HepG2 (cell line): ENCODE measurements at regions not wholly inside any gene's neighbourhood (a gene's known extent, or its start where the extent isn't known, plus 50 kb on each side); places are given as distances from the start of the nearest gene placed in this dataset.

Experiments
- ATAC-seq: fragments of 200-7000 bp; cut with Tn5 transposase; 3 replicates; pipeline ENCODE4 v1.9.1; 2020; ENCODE audit warnings: mild to moderate bottlenecking, moderate library complexity
- BruUV-seq: library from RNA; stranded (reverse); fragments of 400-500 nt; replicated peaks from 2 replicates; lab custom pipeline; 2021; lab: Mats Ljungman, UMichigan
- CTCF ChIA-PET: fragments of 300-600 bp; formaldehyde crosslinking; extraction: SDS; loops from one replicate; lab custom pipeline; 2021; ENCODE audit warnings: low total read pairs, inconsistent platforms, low intra/inter-chr PET ratio; lab: Yijun Ruan, JAX
- POLR2A ChIA-PET: fragments of 350-600 bp; sonication (Branson Sonifier 250); formaldehyde crosslinking; loops from one replicate; lab custom pipeline; 2020; ENCODE audit warnings: antibody characterized with exemption, inconsistent platforms; lab: Yijun Ruan, JAX
- DNase-seq: peaks from one replicate; pipeline ENCODE4 v3.0.0-alpha.2; 2015; ENCODE audit warnings: low spot score
- FAIRE-seq: peaks from 3 replicates; lab custom pipeline; 2011; peaks lifted over from hg19 to GRCh38; lab: Jason Lieb, UNC
- H2AFZ ChIP-seq: one replicate; pipeline ENCODE4 v1.6.1; 2011; ENCODE audit warnings: low read length, inconsistent platforms
- H3K27ac ChIP-seq: fragments of 300-600 bp; 3 replicates; pipeline ENCODE4 v1.8.0; 2011; ENCODE audit warnings: mixed run types, mild to moderate bottlenecking, mixed read lengths, low read length, inconsistent platforms; ENCODE audit not compliant: insufficient read depth; ENCODE audit errors: extremely low read length
- H3K27me3 ChIP-seq, 2 experiments: fragments of 200-600 bp in 1 of 2; 2 replicates in 1 of 2; 3 replicates in 1 of 2; pipeline versions ENCODE4 v1.6.0 to v1.8.0; 2011; ENCODE audit warnings: low read length in 2 of 2, mild to moderate bottlenecking in 2 of 2, moderate library complexity in 2 of 2, inconsistent platforms in 1 of 2; ENCODE audit not compliant: insufficient read depth in 2 of 2, control insufficient read depth in 1 of 2
- H3K36me3 ChIP-seq, 2 experiments: fragments of 200-600 bp in 1 of 2; replicated peaks in 1 of 2; 2 replicates in 1 of 2; 3 replicates in 1 of 2; pipeline versions ENCODE4 v1.5.1 to v1.8.0; 2011; ENCODE audit warnings: low read length in 2 of 2, inconsistent platforms in 1 of 2; ENCODE audit not compliant: insufficient read depth in 2 of 2, control insufficient read depth in 1 of 2
- H3K4me1 ChIP-seq: 2 replicates; pipeline ENCODE4 v1.5.1; 2012; ENCODE audit warnings: low read length, inconsistent platforms; ENCODE audit not compliant: insufficient read depth
- H3K4me2 ChIP-seq: 2 replicates; pipeline ENCODE4 v1.6.0; 2011; ENCODE audit warnings: low read depth, low read length, inconsistent platforms
- H3K4me3 ChIP-seq, 3 experiments: fragments of 200-600 bp in 1 of 3; sonication (generic), shearing (Covaris generic) in 1 of 3; replicated peaks in 1 of 3; 2 replicates each; pipeline ENCODE4 v1.5.1; 2011 to 2016; ENCODE audit warnings: low read length in 3 of 3, inconsistent platforms in 2 of 3, low read depth in 2 of 3, mild to moderate bottlenecking in 2 of 3, control low read depth in 1 of 3, mixed read lengths in 1 of 3; ENCODE audit not compliant: insufficient read depth in 1 of 3
- H3K79me2 ChIP-seq: one replicate; pipeline ENCODE4 v1.6.1; 2011; ENCODE audit warnings: low read length, inconsistent platforms; ENCODE audit not compliant: insufficient read depth
- H3K9ac ChIP-seq: 2 replicates; pipeline ENCODE4 v1.6.0; 2011; ENCODE audit warnings: mild to moderate bottlenecking, low read depth, low read length, inconsistent platforms; ENCODE audit not compliant: insufficient read depth
- H3K9me3 ChIP-seq: 2 replicates; pipeline ENCODE4 v1.5.1; 2012; ENCODE audit warnings: mild to moderate bottlenecking, low read length
- H4K20me1 ChIP-seq: 2 replicates; pipeline ENCODE4 v1.6.0; 2011; ENCODE audit warnings: inconsistent platforms, mild to moderate bottlenecking, low read length, moderate library complexity; ENCODE audit not compliant: insufficient read depth
- BRCA1 ChIP-seq: sonication (generic); formaldehyde crosslinking; IDR thresholded peaks from 2 replicates; pipeline ENCODE4 v1.4.0; 2020; ENCODE audit warnings: missing genetic modification reagents
- ETV6 ChIP-seq: sonication (generic); formaldehyde crosslinking; conservative IDR thresholded peaks from 2 replicates; pipeline ENCODE4 v1.4.0; 2020; ENCODE audit warnings: missing genetic modification reagents
- ZBTB7B ChIP-seq: sonication (generic); formaldehyde crosslinking; IDR thresholded peaks from 2 replicates; pipeline ENCODE4 v1.4.0; 2020; ENCODE audit warnings: missing genetic modification reagents
- ZNF235 ChIP-seq: sonication (generic); formaldehyde crosslinking; IDR thresholded peaks from 2 replicates; pipeline ENCODE4 v1.8.1; 2023; ENCODE audit warnings: mild to moderate bottlenecking, missing genetic modification reagents, borderline replicate concordance
- ZNF350 ChIP-seq: sonication (generic); formaldehyde crosslinking; IDR thresholded peaks from 2 replicates; pipeline ENCODE4 v1.4.0; 2020; ENCODE audit warnings: mild to moderate bottlenecking, low read depth, missing genetic modification reagents, borderline replicate concordance
- WGBS: methylation state at CpG from one replicate; pipeline ENCODE4 v1.1.6; 2017; ENCODE audit warnings: low lambda C conversion rate; 5-methylcytosine and 5-hydroxymethylcytosine counted together
- in situ Hi-C: cut with HindIII; loops from 2 replicates; pipeline ENCODE4 v1.10.0; 2017; ENCODE audit warnings: low pct_unique_long_range_greater_than_20kb; ENCODE audit not compliant: extremely low pct_ligation_motif_present
- intact Hi-C: fragments of 100-400 bp; cut with micrococcal nuclease; formaldehyde crosslinking; loops from one replicate; pipeline ENCODE4 v1.10.0; 2022; ENCODE audit not compliant: unreplicated experiment
- TF ChIP-seq, protein P1 (sequence below): sonication (generic); formaldehyde crosslinking; IDR thresholded peaks from 2 replicates; pipeline ENCODE4 v1.9.0; 2022; ENCODE audit warnings: missing genetic modification reagents, mild to moderate bottlenecking, borderline replicate concordance
- TF ChIP-seq, protein P2 (sequence below): sonication (generic); formaldehyde crosslinking; IDR thresholded peaks from 2 replicates; pipeline ENCODE4 v1.5.0; 2020; ENCODE audit warnings: mild to moderate bottlenecking, missing genetic modification reagents, borderline replicate concordance

DNA sequence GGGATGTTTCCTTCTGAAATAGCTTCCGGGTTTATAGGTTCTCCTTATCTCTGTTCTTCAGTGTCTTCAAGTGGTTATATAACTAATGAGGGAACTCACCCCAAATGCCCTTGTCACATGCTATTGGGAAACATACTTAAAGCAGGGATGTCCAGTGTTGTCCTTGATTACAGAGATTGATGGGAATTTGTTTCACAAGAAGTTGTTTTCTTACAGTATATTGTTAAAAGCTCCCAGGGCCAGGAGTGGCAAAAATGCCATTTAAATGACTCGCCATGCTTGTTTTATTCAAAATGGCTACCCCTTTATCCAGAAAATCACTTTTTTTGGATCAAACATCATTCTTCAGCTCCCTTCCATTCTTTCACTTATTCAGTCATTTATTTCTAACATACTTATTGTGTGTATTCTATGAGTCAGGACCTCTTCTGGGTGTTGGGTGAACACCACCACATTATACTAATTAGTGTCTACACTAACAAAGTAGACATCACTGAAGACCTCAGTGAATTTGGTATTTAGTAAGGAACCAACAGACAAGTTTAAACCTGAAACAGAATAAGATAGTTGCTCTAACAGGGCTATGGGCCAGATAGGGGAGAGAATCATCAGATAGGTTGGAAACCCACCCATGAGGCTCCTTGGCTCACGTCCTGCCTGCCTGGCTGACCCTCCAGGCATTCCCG, 791.1 kb downstream of the MAFB start:
- TF ChIP-seq ZNF235 (CRISPR knock-in tag): no peak
- Histone ChIP-seq H3K4me3 (no peak overlapping the region), H2AFZ (no peak overlapping the region), H3K79me2 (no peaks in the 10 kb centered on the region), H3K9ac (no peak overlapping the region), H3K27ac (no peak overlapping the region), H4K20me1 (no peaks in the 10 kb centered on the region), H3K9me3 (peaks cover 93% of the 10 kb centered on the region), H3K27me3 (no peaks in the 10 kb centered on the region), H3K36me3 (no peaks in the 10 kb centered on the region), H3K4me2 (no peak overlapping the region), H3K4me1 (no peaks in the 10 kb centered on the region)
- DNase-seq (no peak), FAIRE-seq (no peak), ATAC-seq (no peak)
- no TSS peak for BruUV-seq
- WGBS: 14% methylated on average over 4 of the region's 4 CpGs
- in situ Hi-C loops: no loop called here
- ChIA-PET POLR2A (no interaction called here), CTCF (no interaction called here)
- intact Hi-C loops: no loop called here

DNA sequence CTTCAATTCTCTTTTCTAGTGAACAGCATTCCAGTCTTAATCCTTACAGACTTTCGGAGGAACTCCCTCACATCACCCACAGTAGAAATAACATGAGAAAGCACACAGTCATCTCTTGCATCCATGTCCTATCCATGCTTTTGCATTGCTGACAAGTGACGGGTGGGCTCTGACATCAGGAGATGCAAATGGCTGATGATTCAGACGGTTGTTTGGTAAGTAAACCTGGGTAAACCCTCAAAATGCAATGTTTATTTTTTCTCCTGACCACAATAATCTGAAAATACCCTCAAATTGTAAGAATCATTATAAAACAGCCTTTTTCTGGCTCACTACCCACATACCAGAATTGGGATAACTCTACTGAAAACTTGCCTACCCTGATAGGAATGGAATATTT, 792.0 kb downstream of the MAFB start:
- Histone ChIP-seq H3K4me3 (no peak overlapping the region), H3K27ac (no peak overlapping the region), H4K20me1 (no peaks in the 10 kb centered on the region), H3K4me2 (no peak overlapping the region), H3K36me3 (no peaks in the 10 kb centered on the region), H3K79me2 (no peaks in the 10 kb centered on the region), H3K9ac (no peak overlapping the region), H3K4me1 (no peaks in the 10 kb centered on the region), H2AFZ (no peak overlapping the region), H3K27me3 (no peaks in the 10 kb centered on the region), H3K9me3 (peaks cover 94% of the 10 kb centered on the region)
- in situ Hi-C loops (no loop called here), intact Hi-C loops (no loop called here)
- CTCF ChIA-PET: no interaction called here
- ATAC-seq (no peak), DNase-seq (no peak), FAIRE-seq (no peak)
- no TSS peak for BruUV-seq
- 23% methylated on average over 3 of the region's 3 CpGs for WGBS
- POLR2A ChIA-PET: no interaction called here
- TF ChIP-seq ETV6 (CRISPR knock-in tag): no peak
- TF ChIP-seq, protein P1, sequence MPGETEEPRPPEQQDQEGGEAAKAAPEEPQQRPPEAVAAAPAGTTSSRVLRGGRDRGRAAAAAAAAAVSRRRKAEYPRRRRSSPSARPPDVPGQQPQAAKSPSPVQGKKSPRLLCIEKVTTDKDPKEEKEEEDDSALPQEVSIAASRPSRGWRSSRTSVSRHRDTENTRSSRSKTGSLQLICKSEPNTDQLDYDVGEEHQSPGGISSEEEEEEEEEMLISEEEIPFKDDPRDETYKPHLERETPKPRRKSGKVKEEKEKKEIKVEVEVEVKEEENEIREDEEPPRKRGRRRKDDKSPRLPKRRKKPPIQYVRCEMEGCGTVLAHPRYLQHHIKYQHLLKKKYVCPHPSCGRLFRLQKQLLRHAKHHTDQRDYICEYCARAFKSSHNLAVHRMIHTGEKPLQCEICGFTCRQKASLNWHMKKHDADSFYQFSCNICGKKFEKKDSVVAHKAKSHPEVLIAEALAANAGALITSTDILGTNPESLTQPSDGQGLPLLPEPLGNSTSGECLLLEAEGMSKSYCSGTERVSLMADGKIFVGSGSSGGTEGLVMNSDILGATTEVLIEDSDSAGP (CRISPR knock-in tag): no peak
- TF ChIP-seq BRCA1 (CRISPR knock-in tag): no peak
- TF ChIP-seq ZBTB7B (CRISPR knock-in tag): no peak
- no peak for TF ChIP-seq ZNF350 (CRISPR knock-in tag)
- TF ChIP-seq, protein P2, sequence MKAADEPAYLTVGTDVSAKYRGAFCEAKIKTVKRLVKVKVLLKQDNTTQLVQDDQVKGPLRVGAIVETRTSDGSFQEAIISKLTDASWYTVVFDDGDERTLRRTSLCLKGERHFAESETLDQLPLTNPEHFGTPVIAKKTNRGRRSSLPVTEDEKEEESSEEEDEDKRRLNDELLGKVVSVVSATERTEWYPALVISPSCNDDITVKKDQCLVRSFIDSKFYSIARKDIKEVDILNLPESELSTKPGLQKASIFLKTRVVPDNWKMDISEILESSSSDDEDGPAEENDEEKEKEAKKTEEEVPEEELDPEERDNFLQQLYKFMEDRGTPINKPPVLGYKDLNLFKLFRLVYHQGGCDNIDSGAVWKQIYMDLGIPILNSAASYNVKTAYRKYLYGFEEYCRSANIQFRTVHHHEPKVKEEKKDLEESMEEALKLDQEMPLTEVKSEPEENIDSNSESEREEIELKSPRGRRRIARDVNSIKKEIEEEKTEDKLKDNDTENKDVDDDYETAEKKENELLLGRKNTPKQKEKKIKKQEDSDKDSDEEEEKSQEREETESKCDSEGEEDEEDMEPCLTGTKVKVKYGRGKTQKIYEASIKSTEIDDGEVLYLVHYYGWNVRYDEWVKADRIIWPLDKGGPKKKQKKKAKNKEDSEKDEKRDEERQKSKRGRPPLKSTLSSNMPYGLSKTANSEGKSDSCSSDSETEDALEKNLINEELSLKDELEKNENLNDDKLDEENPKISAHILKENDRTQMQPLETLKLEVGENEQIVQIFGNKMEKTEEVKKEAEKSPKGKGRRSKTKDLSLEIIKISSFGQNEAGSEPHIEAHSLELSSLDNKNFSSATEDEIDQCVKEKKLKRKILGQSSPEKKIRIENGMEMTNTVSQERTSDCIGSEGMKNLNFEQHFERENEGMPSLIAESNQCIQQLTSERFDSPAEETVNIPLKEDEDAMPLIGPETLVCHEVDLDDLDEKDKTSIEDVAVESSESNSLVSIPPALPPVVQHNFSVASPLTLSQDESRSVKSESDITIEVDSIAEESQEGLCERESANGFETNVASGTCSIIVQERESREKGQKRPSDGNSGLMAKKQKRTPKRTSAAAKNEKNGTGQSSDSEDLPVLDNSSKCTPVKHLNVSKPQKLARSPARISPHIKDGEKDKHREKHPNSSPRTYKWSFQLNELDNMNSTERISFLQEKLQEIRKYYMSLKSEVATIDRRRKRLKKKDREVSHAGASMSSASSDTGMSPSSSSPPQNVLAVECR: no peak
